Liver (tissue), 8 donors: ENCODE measurements at regions not wholly inside any gene's neighbourhood (a gene's known extent, or its start where the extent isn't known, plus 50 kb on each side); places are given as distances from the start of the nearest gene placed in this dataset.

Source experiments
- DNase-seq: peaks from one replicate; pipeline ENCODE4 v3.0.0-alpha.2; 2017; ENCODE audit warnings: low spot score
- H3K27ac ChIP-seq, 2 donors: one replicate each; pipeline ENCODE4 v1.7.0; 2013; ENCODE audit warnings: inconsistent platforms in 2 of 2, low read length in 2 of 2, control low read depth in 1 of 2, low read depth in 1 of 2, mild to moderate bottlenecking in 1 of 2
- H3K27me3 ChIP-seq, 4 donors: one replicate each; pipeline versions ENCODE4 v1.6.1 to v1.7.0; 2013; ENCODE audit warnings: low read length in 3 of 4, inconsistent platforms in 1 of 4, mild to moderate bottlenecking in 1 of 4, moderate library complexity in 1 of 4; ENCODE audit not compliant: control insufficient read depth in 4 of 4, insufficient read depth in 4 of 4
- H3K36me3 ChIP-seq, 4 donors: one replicate each; pipeline versions ENCODE4 v1.6.1 to v1.7.0; 2013; ENCODE audit warnings: low read length in 3 of 4, mild to moderate bottlenecking in 3 of 4, low read depth in 1 of 4, moderate library complexity in 1 of 4; ENCODE audit not compliant: control insufficient read depth in 4 of 4, insufficient read depth in 3 of 4
- H3K4me1 ChIP-seq, 4 donors: one replicate each; pipeline versions ENCODE4 v1.6.1 to v1.7.0; 2013; ENCODE audit warnings: low read length in 3 of 4, mild to moderate bottlenecking in 3 of 4, moderate library complexity in 1 of 4; ENCODE audit not compliant: control insufficient read depth in 4 of 4, insufficient read depth in 4 of 4
- H3K4me3 ChIP-seq, 3 donors: one replicate each; pipeline versions ENCODE4 v1.6.1 to v1.7.0; 2013; ENCODE audit warnings: low read length in 3 of 3, control low read depth in 1 of 3, low read depth in 1 of 3, mild to moderate bottlenecking in 1 of 3
- H3K9ac ChIP-seq, 2 donors: one replicate each; pipeline ENCODE4 v1.7.0; 2013; ENCODE audit warnings: low read length in 2 of 2, mild to moderate bottlenecking in 2 of 2, moderate library complexity in 2 of 2, control low read depth in 1 of 2, low read depth in 1 of 2
- H3K9me3 ChIP-seq, 4 donors: one replicate each; pipeline versions ENCODE4 v1.6.1 to v1.7.0; 2013; ENCODE audit warnings: low read length in 3 of 4; ENCODE audit not compliant: control insufficient read depth in 4 of 4
- EGR1 ChIP-seq, 2 donors: IDR thresholded peaks; 2 replicates each; pipeline ENCODE4 v1.6.1; 2016 to 2018; ENCODE audit warnings: antibody characterized with exemption in 2 of 2, low read depth in 2 of 2
- FOXA1 ChIP-seq: IDR thresholded peaks from 2 replicates; pipeline ENCODE4 v1.6.1; 2016; ENCODE audit warnings: antibody characterized with exemption
- FOXA2 ChIP-seq: IDR thresholded peaks from 2 replicates; pipeline ENCODE4 v1.6.1; 2016; ENCODE audit warnings: antibody characterized with exemption
- GABPA ChIP-seq, 2 donors: IDR thresholded peaks in 1 of 2; conservative IDR thresholded peaks in 1 of 2; 2 replicates each; pipeline ENCODE4 v1.6.1; 2016; ENCODE audit warnings: antibody characterized with exemption in 2 of 2, mild to moderate bottlenecking in 1 of 2, moderate library complexity in 1 of 2
- HNF4G ChIP-seq: IDR thresholded peaks from 2 replicates; pipeline ENCODE4 v1.6.1; 2016; ENCODE audit warnings: antibody characterized with exemption
- JUND ChIP-seq, 2 donors: IDR thresholded peaks; 2 replicates each; pipeline ENCODE4 v1.6.1; 2016; ENCODE audit warnings: antibody characterized with exemption in 2 of 2
- NR2F2 ChIP-seq: IDR thresholded peaks from 2 replicates; pipeline ENCODE4 v1.6.1; 2016; ENCODE audit warnings: antibody characterized with exemption
- RAD21 ChIP-seq, 2 donors: IDR thresholded peaks; 2 replicates each; pipeline ENCODE4 v1.6.1; 2016; ENCODE audit warnings: antibody characterized with exemption in 2 of 2, mild to moderate bottlenecking in 2 of 2
- RXRA ChIP-seq, 2 donors: IDR thresholded peaks; 2 replicates each; pipeline ENCODE4 v1.6.1; 2017 to 2018; ENCODE audit warnings: antibody characterized with exemption in 2 of 2, mild to moderate bottlenecking in 1 of 2
- SP1 ChIP-seq: IDR thresholded peaks from 2 replicates; pipeline ENCODE4 v1.6.1; 2018; ENCODE audit warnings: antibody characterized with exemption, mild to moderate bottlenecking
- TAF1 ChIP-seq: conservative IDR thresholded peaks from 2 replicates; pipeline ENCODE4 v1.6.1; 2016; ENCODE audit warnings: antibody characterized with exemption, mild to moderate bottlenecking
- YY1 ChIP-seq: IDR thresholded peaks from 2 replicates; pipeline ENCODE4 v1.6.1; 2016; ENCODE audit warnings: antibody characterized with exemption, mild to moderate bottlenecking
- WGBS: extraction: QIAGEN DNeasy Blood & Tissue Kit; methylation state at CpG from one replicate; pipeline ENCODE4 v1.1.7; 2013; 5-methylcytosine and 5-hydroxymethylcytosine counted together
- TF ChIP-seq, protein P1 (sequence below): IDR thresholded peaks from 2 replicates; pipeline ENCODE4 v1.6.1; 2016; ENCODE audit warnings: antibody characterized with exemption
- TF ChIP-seq, protein P2 (sequence below): fragments of 150-350 bp; IDR thresholded peaks from 2 replicates; pipeline ENCODE4 v1.5.1; 2017; ENCODE audit warnings: improper control_type of control experiment, low read depth, low read length; ENCODE audit not compliant: missing input control
- TF ChIP-seq, protein P3 (sequence below): IDR thresholded peaks from 2 replicates; pipeline ENCODE4 v1.6.1; 2016; ENCODE audit warnings: antibody characterized with exemption
- TF ChIP-seq, protein P4 (sequence below): IDR thresholded peaks from 2 replicates; pipeline ENCODE4 v1.6.1; 2016; ENCODE audit warnings: antibody characterized with exemption, mild to moderate bottlenecking
- TF ChIP-seq, protein P5 (sequence below): IDR thresholded peaks from 2 replicates; pipeline ENCODE4 v1.6.1; 2016; ENCODE audit warnings: antibody characterized with exemption
- donor health status: healthy.
- donor health status: healthy.
- donor health status: healthy.
- donor health status: healthy.
- donor health status: healthy.

DNA sequence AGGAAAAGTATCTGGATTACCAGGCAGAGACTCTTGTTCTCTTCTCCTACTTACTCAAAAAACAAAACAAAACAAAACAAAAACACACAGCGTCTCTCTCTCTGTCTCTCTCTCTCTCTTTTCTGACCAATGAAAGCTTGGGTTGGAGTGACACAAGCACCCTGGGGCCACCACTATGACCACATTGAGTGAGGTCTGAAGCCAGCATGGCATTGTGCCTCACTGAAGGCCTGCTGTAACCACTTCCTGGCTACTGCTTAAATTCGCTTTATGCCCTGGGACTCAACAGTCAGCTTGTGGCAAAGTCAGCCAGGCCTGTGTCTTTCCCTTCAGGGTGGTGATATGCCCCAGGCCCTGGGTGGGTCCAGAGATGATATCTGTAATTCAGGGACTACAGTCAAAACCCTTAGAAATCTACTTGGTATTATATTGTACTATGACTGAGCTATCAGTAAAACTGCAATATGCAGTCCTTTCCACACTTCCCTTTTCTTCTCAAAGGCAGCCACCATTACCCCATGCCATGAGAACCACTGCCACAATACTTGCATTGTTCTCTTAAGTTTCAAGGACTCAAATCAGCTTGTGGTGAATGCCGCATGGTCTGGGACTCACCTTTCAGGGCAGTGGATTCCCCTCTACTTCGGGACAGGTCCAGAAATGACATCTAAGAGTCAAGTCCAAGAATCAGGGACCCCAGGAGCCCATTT lies 606.8 kb upstream of the KLHL4 start:
- TF ChIP-seq, protein P1, sequence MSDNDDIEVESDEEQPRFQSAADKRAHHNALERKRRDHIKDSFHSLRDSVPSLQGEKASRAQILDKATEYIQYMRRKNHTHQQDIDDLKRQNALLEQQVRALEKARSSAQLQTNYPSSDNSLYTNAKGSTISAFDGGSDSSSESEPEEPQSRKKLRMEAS: no peak
- TF ChIP-seq FOXA1: no peak
- no peak for TF ChIP-seq RAD21 (IDR thresholded peaks at IDR 0.05)
- no peak for TF ChIP-seq HNF4G
- TF ChIP-seq FOXA2: no peak
- TF ChIP-seq, protein P2, sequence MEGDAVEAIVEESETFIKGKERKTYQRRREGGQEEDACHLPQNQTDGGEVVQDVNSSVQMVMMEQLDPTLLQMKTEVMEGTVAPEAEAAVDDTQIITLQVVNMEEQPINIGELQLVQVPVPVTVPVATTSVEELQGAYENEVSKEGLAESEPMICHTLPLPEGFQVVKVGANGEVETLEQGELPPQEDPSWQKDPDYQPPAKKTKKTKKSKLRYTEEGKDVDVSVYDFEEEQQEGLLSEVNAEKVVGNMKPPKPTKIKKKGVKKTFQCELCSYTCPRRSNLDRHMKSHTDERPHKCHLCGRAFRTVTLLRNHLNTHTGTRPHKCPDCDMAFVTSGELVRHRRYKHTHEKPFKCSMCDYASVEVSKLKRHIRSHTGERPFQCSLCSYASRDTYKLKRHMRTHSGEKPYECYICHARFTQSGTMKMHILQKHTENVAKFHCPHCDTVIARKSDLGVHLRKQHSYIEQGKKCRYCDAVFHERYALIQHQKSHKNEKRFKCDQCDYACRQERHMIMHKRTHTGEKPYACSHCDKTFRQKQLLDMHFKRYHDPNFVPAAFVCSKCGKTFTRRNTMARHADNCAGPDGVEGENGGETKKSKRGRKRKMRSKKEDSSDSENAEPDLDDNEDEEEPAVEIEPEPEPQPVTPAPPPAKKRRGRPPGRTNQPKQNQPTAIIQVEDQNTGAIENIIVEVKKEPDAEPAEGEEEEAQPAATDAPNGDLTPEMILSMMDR: no peak
- no peak for TF ChIP-seq JUND (IDR thresholded peaks at IDR 0.05)
- TF ChIP-seq, protein P3, sequence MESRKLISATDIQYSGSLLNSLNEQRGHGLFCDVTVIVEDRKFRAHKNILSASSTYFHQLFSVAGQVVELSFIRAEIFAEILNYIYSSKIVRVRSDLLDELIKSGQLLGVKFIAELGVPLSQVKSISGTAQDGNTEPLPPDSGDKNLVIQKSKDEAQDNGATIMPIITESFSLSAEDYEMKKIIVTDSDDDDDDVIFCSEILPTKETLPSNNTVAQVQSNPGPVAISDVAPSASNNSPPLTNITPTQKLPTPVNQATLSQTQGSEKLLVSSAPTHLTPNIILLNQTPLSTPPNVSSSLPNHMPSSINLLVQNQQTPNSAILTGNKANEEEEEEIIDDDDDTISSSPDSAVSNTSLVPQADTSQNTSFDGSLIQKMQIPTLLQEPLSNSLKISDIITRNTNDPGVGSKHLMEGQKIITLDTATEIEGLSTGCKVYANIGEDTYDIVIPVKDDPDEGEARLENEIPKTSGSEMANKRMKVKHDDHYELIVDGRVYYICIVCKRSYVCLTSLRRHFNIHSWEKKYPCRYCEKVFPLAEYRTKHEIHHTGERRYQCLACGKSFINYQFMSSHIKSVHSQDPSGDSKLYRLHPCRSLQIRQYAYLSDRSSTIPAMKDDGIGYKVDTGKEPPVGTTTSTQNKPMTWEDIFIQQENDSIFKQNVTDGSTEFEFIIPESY: no peak
- TF ChIP-seq NR2F2: no peak
- TF ChIP-seq, protein P4, sequence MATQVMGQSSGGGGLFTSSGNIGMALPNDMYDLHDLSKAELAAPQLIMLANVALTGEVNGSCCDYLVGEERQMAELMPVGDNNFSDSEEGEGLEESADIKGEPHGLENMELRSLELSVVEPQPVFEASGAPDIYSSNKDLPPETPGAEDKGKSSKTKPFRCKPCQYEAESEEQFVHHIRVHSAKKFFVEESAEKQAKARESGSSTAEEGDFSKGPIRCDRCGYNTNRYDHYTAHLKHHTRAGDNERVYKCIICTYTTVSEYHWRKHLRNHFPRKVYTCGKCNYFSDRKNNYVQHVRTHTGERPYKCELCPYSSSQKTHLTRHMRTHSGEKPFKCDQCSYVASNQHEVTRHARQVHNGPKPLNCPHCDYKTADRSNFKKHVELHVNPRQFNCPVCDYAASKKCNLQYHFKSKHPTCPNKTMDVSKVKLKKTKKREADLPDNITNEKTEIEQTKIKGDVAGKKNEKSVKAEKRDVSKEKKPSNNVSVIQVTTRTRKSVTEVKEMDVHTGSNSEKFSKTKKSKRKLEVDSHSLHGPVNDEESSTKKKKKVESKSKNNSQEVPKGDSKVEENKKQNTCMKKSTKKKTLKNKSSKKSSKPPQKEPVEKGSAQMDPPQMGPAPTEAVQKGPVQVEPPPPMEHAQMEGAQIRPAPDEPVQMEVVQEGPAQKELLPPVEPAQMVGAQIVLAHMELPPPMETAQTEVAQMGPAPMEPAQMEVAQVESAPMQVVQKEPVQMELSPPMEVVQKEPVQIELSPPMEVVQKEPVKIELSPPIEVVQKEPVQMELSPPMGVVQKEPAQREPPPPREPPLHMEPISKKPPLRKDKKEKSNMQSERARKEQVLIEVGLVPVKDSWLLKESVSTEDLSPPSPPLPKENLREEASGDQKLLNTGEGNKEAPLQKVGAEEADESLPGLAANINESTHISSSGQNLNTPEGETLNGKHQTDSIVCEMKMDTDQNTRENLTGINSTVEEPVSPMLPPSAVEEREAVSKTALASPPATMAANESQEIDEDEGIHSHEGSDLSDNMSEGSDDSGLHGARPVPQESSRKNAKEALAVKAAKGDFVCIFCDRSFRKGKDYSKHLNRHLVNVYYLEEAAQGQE: no peak
- TF ChIP-seq, protein P5, sequence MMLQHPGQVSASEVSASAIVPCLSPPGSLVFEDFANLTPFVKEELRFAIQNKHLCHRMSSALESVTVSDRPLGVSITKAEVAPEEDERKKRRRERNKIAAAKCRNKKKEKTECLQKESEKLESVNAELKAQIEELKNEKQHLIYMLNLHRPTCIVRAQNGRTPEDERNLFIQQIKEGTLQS: no peak
- TF ChIP-seq EGR1 (IDR thresholded peaks at IDR 0.05; ENCODE audit: low read depth in 2 of 2): no peak
- no peak for TF ChIP-seq RXRA (IDR thresholded peaks at IDR 0.05)
- no peak for TF ChIP-seq GABPA (IDR thresholded peaks at IDR 0.05 in 1 of 2, conservative IDR thresholded peaks at IDR 0.05 in 1 of 2)
- no peak for TF ChIP-seq SP1
- TF ChIP-seq TAF1: no peak
- TF ChIP-seq YY1: no peak
- H3K27me3 ChIP-seq: no peaks in the 10 kb centered on the region
- WGBS: 72% methylated on average over 4 of the region's 4 CpGs
- no peaks in the 10 kb centered on the region for H3K36me3 ChIP-seq
- no peak overlapping the region for H3K4me3 ChIP-seq
- H3K9ac ChIP-seq: no peak overlapping the region
- no peak for DNase-seq
- H3K9me3 ChIP-seq: no peaks in the 10 kb centered on the region
- H3K27ac ChIP-seq: no peak overlapping the region
- H3K4me1 ChIP-seq: no peaks in the 10 kb centered on the region
